AG10803 (cell line): ENCODE measurements at regions not wholly inside any gene's neighbourhood (a gene's known extent, or its start where the extent isn't known, plus 50 kb on each side); places are given as distances from the start of the nearest gene placed in this dataset.

Experiments used
- DNase-seq: peaks from one replicate; pipeline ENCODE4 v3.0.0; 2010; ENCODE audit warnings: low read depth
- H3K4me3 ChIP-seq: 2 replicates; pipeline ENCODE4 v1.5.1; 2011; ENCODE audit warnings: mild to moderate bottlenecking, low read length, control low read depth
- TF ChIP-seq, protein P1 (sequence below): conservative IDR thresholded peaks from 2 replicates; pipeline ENCODE4 v1.5.1; 2011; ENCODE audit warnings: mild to moderate bottlenecking, low read length, control low read depth, inconsistent platforms

DNA sequence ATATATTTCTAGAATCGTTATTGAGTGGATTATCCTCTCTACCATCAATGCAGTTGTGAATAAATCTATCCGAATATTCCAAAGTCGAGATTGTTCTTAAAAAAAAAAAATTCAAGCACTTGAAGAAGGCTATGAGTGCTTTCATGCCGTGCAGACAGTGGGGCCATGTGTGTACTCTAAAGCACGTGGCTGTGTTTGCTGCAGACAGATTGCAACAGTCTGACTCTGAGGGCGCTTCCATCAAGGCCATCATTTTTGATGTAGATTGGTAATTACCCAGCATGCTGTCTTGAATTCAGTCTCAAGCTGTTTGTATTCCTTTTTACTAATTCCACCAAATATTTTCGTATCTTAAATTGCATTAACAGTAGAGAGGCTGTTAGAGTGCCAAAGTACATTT, 325.9 kb upstream of the LINC00305 start:
- TF ChIP-seq, protein P1, sequence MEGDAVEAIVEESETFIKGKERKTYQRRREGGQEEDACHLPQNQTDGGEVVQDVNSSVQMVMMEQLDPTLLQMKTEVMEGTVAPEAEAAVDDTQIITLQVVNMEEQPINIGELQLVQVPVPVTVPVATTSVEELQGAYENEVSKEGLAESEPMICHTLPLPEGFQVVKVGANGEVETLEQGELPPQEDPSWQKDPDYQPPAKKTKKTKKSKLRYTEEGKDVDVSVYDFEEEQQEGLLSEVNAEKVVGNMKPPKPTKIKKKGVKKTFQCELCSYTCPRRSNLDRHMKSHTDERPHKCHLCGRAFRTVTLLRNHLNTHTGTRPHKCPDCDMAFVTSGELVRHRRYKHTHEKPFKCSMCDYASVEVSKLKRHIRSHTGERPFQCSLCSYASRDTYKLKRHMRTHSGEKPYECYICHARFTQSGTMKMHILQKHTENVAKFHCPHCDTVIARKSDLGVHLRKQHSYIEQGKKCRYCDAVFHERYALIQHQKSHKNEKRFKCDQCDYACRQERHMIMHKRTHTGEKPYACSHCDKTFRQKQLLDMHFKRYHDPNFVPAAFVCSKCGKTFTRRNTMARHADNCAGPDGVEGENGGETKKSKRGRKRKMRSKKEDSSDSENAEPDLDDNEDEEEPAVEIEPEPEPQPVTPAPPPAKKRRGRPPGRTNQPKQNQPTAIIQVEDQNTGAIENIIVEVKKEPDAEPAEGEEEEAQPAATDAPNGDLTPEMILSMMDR: no peak
- DNase-seq: no peak
- H3K4me3 ChIP-seq: no peak overlapping the region

DNA sequence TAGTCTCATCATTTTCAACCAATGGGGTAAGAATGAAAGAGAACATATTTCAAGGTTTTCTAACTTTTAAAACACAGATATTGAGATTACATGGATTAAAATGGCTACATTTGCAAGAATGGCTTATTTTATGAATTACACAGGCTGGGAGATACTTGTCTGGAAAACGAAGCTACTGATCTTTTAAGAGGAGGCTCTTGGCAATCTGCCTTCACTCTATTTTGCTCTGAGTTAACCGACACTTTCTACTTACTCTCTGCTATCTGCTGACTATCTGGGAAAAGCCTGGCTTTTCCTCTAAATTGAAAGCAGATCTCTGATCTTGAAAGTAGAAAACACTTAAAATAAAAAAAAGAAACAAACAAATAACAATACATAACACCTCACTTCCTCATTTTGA, 325.4 kb upstream of the LINC00305 start:
- no peak for DNase-seq
- TF ChIP-seq, protein P1: no peak

DNA sequence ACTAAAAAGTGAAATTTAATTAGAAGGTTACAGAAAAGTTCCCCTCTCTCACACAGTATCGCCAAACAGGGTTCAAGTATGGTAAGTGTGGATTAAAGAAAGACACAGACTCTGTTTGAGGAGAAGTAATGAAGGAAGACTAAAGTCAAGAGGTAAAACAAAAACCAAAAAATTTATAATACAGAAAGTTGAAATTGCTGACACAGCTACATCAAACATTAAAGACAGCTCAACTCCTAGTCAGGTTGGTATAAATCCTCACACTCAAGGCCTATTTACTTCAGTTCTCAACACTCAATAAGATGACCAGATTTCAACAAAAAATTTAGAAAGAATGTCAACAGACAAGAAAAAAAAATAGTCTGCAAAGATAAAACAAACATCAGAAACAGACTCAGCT, 300.5 kb upstream of the LINC00305 start:
- H3K4me3 ChIP-seq: no peak overlapping the region
- DNase-seq: no peak
- TF ChIP-seq, protein P1: no peak

More for the DNA sequence above, 325.4 kb upstream of the LINC00305 start:
- H3K4me3 ChIP-seq: no peak overlapping the region

DNA sequence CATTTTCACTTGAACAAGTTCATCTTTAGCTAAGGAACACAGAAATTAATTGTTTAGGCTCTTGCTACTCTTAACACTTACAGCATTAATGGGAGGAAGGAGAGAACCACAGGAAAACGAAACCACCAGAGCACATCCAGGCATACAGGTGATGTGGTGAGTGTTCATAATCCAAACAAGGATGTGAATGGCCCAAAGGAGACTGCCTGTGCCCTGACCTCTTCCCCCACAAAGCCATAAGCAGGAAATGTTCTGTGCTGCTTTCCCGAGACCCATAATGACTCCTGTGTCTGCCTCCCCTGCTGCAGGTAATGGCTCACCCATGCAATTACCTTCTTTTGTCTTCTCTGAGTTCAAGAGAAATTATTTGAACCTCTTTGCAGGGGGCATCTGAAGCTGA, 295.9 kb upstream of the LINC00305 start:
- no peak for DNase-seq
- TF ChIP-seq, protein P1: no peak

GRCh38 chr18:64438178-64438577, 289.3 kb upstream of the LINC00305 start:
- no peak overlapping the region for H3K4me3 ChIP-seq
- DNase-seq: no peak
- TF ChIP-seq, protein P1: no peak

More for the DNA sequence above, 295.9 kb upstream of the LINC00305 start:
- no peak overlapping the region for H3K4me3 ChIP-seq

- TF ChIP-seq, protein P1: no peak
- DNase-seq: no peak
- no peak overlapping the region for H3K4me3 ChIP-seq
Observed at GRCh38 chr18:64436111-64436510, 287.2 kb upstream of the LINC00305 start.

GRCh38 chr18:64419156-64419555, 270.3 kb upstream of the LINC00305 start:
- H3K4me3 ChIP-seq: no peak overlapping the region
- DNase-seq: no peak
- TF ChIP-seq, protein P1: no peak
